Upper lobe of left lung (tissue), 4 donors: ENCODE measurements at regions not wholly inside any gene's neighbourhood (a gene's known extent, or its start where the extent isn't known, plus 50 kb on each side); places are given as distances from the start of the nearest gene placed in this dataset.

Experiments used
- CTCF ChIP-seq, 6 experiments: fragments of 450-650 bp in 4 of 6; fragments of 200-600 bp in 2 of 6; sonication (generic) in 2 of 6; IDR thresholded peaks; one replicate each; pipeline ENCODE4 v1.5.1; 2016 to 2019; ENCODE audit warnings: antibody characterized with exemption in 6 of 6
- EP300 ChIP-seq, 4 donors: sonication (generic); formaldehyde crosslinking; IDR thresholded peaks; one replicate each; pipeline ENCODE4 v1.5.1; 2017; ENCODE audit warnings: antibody characterized with exemption in 4 of 4, control low read depth in 2 of 4

- TF ChIP-seq CTCF (IDR thresholded peaks at IDR 0.05) (no peak), EP300 (IDR thresholded peaks at IDR 0.05) (no peak)
Measured at GRCh38 chr13:40170091-40170490, 496.4 kb downstream of the FOXO1 start.
